LNCaP clone FGC (cell line): ENCODE measurements at regions not wholly inside any gene's neighbourhood (a gene's known extent, or its start where the extent isn't known, plus 50 kb on each side); places are given as distances from the start of the nearest gene placed in this dataset.
"Not testable (repeated sequence)": the region's sequence is repeated elsewhere in the genome, so short reads cannot be mapped to it uniquely, and the experiment has no call there.

Source experiments
- DNase-seq: peaks from one replicate; pipeline ENCODE4 v3.0.0-alpha.2; 2011; ENCODE audit warnings: low read depth
- H3K4me3 ChIP-seq: 2 replicates; pipeline ENCODE4 v1.5.1; 2011; ENCODE audit warnings: mild to moderate bottlenecking, low read depth, low read length, control low read depth
- CTCF ChIP-seq: IDR thresholded peaks from 2 replicates; pipeline ENCODE4 v1.5.1; 2012; ENCODE audit warnings: mild to moderate bottlenecking; ENCODE audit not compliant: control insufficient read depth, insufficient read depth; ENCODE audit errors: extremely low read depth

- no peak for DNase-seq
- TF ChIP-seq CTCF = no peak
- no peak overlapping the region for H3K4me3 ChIP-seq
Observed at GRCh38 chr10:71112138-71112785, 100.1 kb upstream of the UNC5B start.

GRCh38 chr10:71116426-71116825 lies 95.9 kb upstream of the UNC5B start:
- H3K4me3 ChIP-seq = no peak overlapping the region
- no peak for DNase-seq
- no peak for TF ChIP-seq CTCF

DNA sequence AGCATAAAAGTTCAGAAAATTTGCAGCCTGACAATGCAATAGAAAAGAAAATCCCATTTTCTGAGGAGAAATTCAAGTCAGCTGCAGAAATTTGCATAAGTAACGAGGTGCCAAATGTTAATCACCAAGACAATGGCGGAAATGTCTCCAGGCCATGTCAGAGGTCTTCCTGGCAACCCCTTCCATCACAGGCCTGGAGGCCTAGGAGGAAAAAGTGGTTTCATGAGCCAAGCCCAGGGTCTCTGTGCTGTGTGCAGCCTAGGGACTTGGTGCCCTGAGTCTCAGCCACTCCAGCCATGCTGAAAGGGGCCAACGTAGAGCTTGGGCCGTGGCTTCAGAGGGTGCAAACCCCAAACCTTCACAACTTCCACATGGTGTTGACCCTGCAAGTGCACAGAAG lies 94.8 kb upstream of the UNC5B start:
- not testable (repeated sequence) for H3K4me3 ChIP-seq, DNase-seq

- TF ChIP-seq CTCF = no peak
- DNase-seq = no peak
- no peak overlapping the region for H3K4me3 ChIP-seq
Observed at GRCh38 chr10:71123023-71123422, 89.3 kb upstream of the UNC5B start.

DNA sequence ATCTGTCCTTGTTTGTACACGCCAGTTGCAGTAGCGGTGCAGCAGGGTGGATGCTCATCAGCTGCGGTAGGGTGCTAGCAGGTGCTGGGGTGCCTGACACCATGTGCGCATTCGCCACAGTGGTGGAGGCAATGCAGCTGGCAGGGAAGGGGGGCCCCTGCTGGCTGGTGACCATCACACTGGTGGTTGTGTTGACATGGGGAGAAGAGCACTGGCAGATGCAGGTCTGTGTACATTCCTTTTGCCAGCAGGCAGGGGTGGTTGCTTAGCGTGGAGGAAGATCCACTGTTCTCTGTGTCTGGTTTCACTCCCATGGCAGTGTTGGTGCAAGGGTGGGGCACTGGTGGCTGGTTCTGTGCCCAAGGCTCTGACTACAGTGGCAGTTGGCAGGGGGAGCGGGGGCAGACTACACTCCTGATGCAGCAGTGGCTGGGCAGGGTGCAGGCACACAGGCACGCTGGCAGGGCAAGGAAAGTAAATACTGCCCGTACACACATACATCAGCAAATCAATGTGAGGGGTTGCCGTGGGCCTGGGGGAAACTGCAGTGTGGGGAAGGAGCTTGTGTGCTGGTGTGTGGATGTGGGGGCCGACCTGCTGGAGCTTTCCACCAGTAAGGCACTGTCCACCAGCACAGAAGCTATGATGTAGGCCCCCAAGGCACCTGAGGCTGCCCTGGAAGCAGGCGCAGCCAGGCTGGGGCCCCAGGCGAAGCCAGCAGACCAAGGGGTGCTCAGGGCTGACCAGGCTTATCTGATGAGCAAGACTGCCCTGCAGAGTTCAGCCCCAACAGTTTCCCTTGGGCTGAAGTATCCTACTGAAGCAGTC lies 87.2 kb upstream of the UNC5B start:
- TF ChIP-seq CTCF = no peak
- no peak for DNase-seq
- H3K4me3 ChIP-seq = no peak overlapping the region

GRCh38 chr10:71125749-71126107 lies 86.6 kb upstream of the UNC5B start:
- no peak overlapping the region for H3K4me3 ChIP-seq
- DNase-seq = no peak
- no peak for TF ChIP-seq CTCF

GRCh38 chr10:71126432-71126831 lies 85.9 kb upstream of the UNC5B start:
- H3K4me3 ChIP-seq = no peak overlapping the region
- DNase-seq = no peak
- TF ChIP-seq CTCF = no peak
